Natural killer cell (primary cell): ENCODE measurements at regions not wholly inside any gene's neighbourhood (a gene's known extent, or its start where the extent isn't known, plus 50 kb on each side); places are given as distances from the start of the nearest gene placed in this dataset.

Experiments used
- ATAC-seq, 3 donors: fragments of 150-1000 bp in 2 of 3; fragments of 200-7000 bp in 1 of 3; cut with Tn5 transposase; 1 replicate in 1 of 3; 2 replicates in 2 of 3; pipeline ENCODE4 v1.10.0; 2021; ENCODE audit warnings: mild to moderate bottlenecking in 2 of 3, moderate library complexity in 2 of 3
- DNase-seq, 2 donors: peaks; one replicate each; pipeline versions ENCODE4 v3.0.0 to v3.0.0-alpha.2; 2013 to 2021; ENCODE audit warnings: mixed read lengths in 1 of 2
- H3K27ac ChIP-seq: one replicate; pipeline ENCODE4 v1.5.1; 2013; ENCODE audit warnings: mild to moderate bottlenecking, low read length
- H3K27me3 ChIP-seq: one replicate; pipeline ENCODE4 v1.6.1; 2013; ENCODE audit warnings: low read length; ENCODE audit not compliant: control insufficient read depth, insufficient read depth
- H3K36me3 ChIP-seq: one replicate; pipeline ENCODE4 v1.6.1; 2013; ENCODE audit warnings: low read length; ENCODE audit not compliant: control insufficient read depth, insufficient read depth
- H3K4me1 ChIP-seq: one replicate; pipeline ENCODE4 v1.6.1; 2013; ENCODE audit warnings: low read length; ENCODE audit not compliant: control insufficient read depth, insufficient read depth
- H3K4me3 ChIP-seq: one replicate; pipeline ENCODE4 v1.5.1; 2013; ENCODE audit warnings: low read length
- H3K9me3 ChIP-seq: one replicate; pipeline ENCODE4 v1.6.1; 2013; ENCODE audit warnings: low read length; ENCODE audit not compliant: control insufficient read depth, insufficient read depth
- H3K27ac Mint-ChIP-seq, 2 donors: one replicate each; pipeline ENCODE4 v1.8.0; 2022; ENCODE audit warnings: mild to moderate bottlenecking in 2 of 2, mixed read lengths in 2 of 2, moderate library complexity in 1 of 2
- H3K27me3 Mint-ChIP-seq, 2 donors: one replicate each; pipeline ENCODE4 v1.8.0; 2022; ENCODE audit warnings: low read depth in 2 of 2, mixed read lengths in 2 of 2
- H3K36me3 Mint-ChIP-seq: one replicate; pipeline ENCODE4 v1.8.0; 2022; ENCODE audit warnings: mixed read lengths
- H3K4me1 Mint-ChIP-seq, 2 donors: one replicate each; pipeline ENCODE4 v1.8.0; 2022; ENCODE audit warnings: mixed read lengths in 2 of 2
- H3K4me3 Mint-ChIP-seq: one replicate; pipeline ENCODE4 v1.8.0; 2022; ENCODE audit warnings: mild to moderate bottlenecking, moderate library complexity, mixed read lengths
- H3K9me3 Mint-ChIP-seq, 2 donors: one replicate each; pipeline ENCODE4 v1.8.0; 2022; ENCODE audit warnings: mixed read lengths in 2 of 2
- CTCF ChIP-seq: fragments of 200-600 bp; IDR thresholded peaks from one replicate; pipeline ENCODE4 v1.8.0; 2022; ENCODE audit warnings: antibody characterized with exemption
- WGBS: methylation state at CpG from one replicate; pipeline ENCODE4 v1.1.7; 2013; ENCODE audit warnings: missing lambda C conversion rate; ENCODE audit not compliant: insufficient coverage; 5-methylcytosine and 5-hydroxymethylcytosine counted together
- intact Hi-C: fragments of 100-400 bp; cut with micrococcal nuclease; formaldehyde crosslinking; loops from one replicate; pipeline ENCODE4 v1.14.2; 2022

GRCh38 chr19:28257396-28257795 lies 955.6 kb downstream of the UQCRFS1 start:
- no peaks in the 10 kb centered on the region for H3K36me3 ChIP-seq
- no peaks in the 10 kb centered on the region for H3K27me3 ChIP-seq
- WGBS = 63% methylated on average over 1 of the region's 1 CpG
- no peaks in the 10 kb centered on the region for H3K36me3 Mint-ChIP-seq
- no peaks in the 10 kb centered on the region for H3K4me1 Mint-ChIP-seq
- intact Hi-C loops = no loop called here
- H3K4me3 ChIP-seq = no peak overlapping the region
- H3K27me3 Mint-ChIP-seq = peaks cover 0 to 30% of the 10 kb centered on the region in 2 donors
- DNase-seq (no peak), ATAC-seq (no peak)
- no peak overlapping the region for H3K27ac Mint-ChIP-seq
- no peak for TF ChIP-seq CTCF
- H3K9me3 ChIP-seq = no peaks in the 10 kb centered on the region
- no peak overlapping the region for H3K27ac ChIP-seq
- no peak overlapping the region for H3K4me3 Mint-ChIP-seq
- H3K4me1 ChIP-seq = no peaks in the 10 kb centered on the region
- H3K9me3 Mint-ChIP-seq = no peaks in the 10 kb centered on the region

- H3K9me3 ChIP-seq = no peaks in the 10 kb centered on the region
- Mint-ChIP-seq H3K4me1 (no peaks in the 10 kb centered on the region), H3K27ac (no peak overlapping the region), H3K27me3 (peaks cover 6 to 10% of the 10 kb centered on the region in 2 donors), H3K9me3 (no peaks in the 10 kb centered on the region), H3K36me3 (no peaks in the 10 kb centered on the region), H3K4me3 (no peak overlapping the region)
- no peaks in the 10 kb centered on the region for H3K4me1 ChIP-seq
- H3K27ac ChIP-seq = no peak overlapping the region
- no peak for DNase-seq
- no peak overlapping the region for H3K4me3 ChIP-seq
- no peak for ATAC-seq
- H3K36me3 ChIP-seq = no peaks in the 10 kb centered on the region
- no peak for TF ChIP-seq CTCF
- no peaks in the 10 kb centered on the region for H3K27me3 ChIP-seq
- WGBS = 92% methylated on average over 2 of the region's 2 CpGs
- intact Hi-C loops = no loop called here
These were observed 965.7 kb downstream of the UQCRFS1 start for GRCh38 chr19:28247243-28247642.

GRCh38 chr19:28245937-28246336 lies 967.0 kb downstream of the UQCRFS1 start:
- ATAC-seq = no peak
- H3K4me1 Mint-ChIP-seq = no peaks in the 10 kb centered on the region
- no peaks in the 10 kb centered on the region for H3K9me3 Mint-ChIP-seq
- Histone ChIP-seq H3K4me3 (no peak overlapping the region), H3K27me3 (no peaks in the 10 kb centered on the region), H3K27ac (no peak overlapping the region), H3K9me3 (no peaks in the 10 kb centered on the region), H3K36me3 (no peaks in the 10 kb centered on the region), H3K4me1 (no peaks in the 10 kb centered on the region)
- no peak overlapping the region for H3K27ac Mint-ChIP-seq
- WGBS = 81% methylated on average over 3 of the region's 3 CpGs
- DNase-seq = no peak
- H3K4me3 Mint-ChIP-seq = no peak overlapping the region
- H3K36me3 Mint-ChIP-seq = no peaks in the 10 kb centered on the region
- intact Hi-C loops = no loop called here
- no peak for TF ChIP-seq CTCF
- H3K27me3 Mint-ChIP-seq = peaks cover 5 to 10% of the 10 kb centered on the region in 2 donors

GRCh38 chr19:28244966-28245365 lies 968.0 kb downstream of the UQCRFS1 start:
- no peaks in the 10 kb centered on the region for H3K4me1 ChIP-seq
- Mint-ChIP-seq H3K36me3 (no peaks in the 10 kb centered on the region), H3K4me3 (no peak overlapping the region), H3K27me3 (peaks cover 9 to 10% of the 10 kb centered on the region in 2 donors), H3K4me1 (no peaks in the 10 kb centered on the region), H3K9me3 (no peaks in the 10 kb centered on the region), H3K27ac (no peak overlapping the region)
- intact Hi-C loops = no loop called here
- H3K9me3 ChIP-seq = no peaks in the 10 kb centered on the region
- H3K36me3 ChIP-seq = no peaks in the 10 kb centered on the region
- WGBS = 86% methylated on average over 6 of the region's 6 CpGs
- no peak overlapping the region for H3K27ac ChIP-seq
- TF ChIP-seq CTCF = no peak
- ATAC-seq = no peak
- no peak overlapping the region for H3K4me3 ChIP-seq
- H3K27me3 ChIP-seq = no peaks in the 10 kb centered on the region
- DNase-seq = no peak
